H1 (cell line): ENCODE measurements at regions not wholly inside any gene's neighbourhood (a gene's known extent, or its start where the extent isn't known, plus 50 kb on each side); places are given as distances from the start of the nearest gene placed in this dataset.

Source experiments
- BACH1 ChIP-seq: IDR thresholded peaks from 2 replicates; pipeline ENCODE4 v1.6.1; 2012; ENCODE audit warnings: low read length, improper control_type of control experiment
- HDAC6 ChIP-seq: IDR thresholded peaks from one replicate; pipeline ENCODE4 v1.7.1; 2012; ENCODE audit warnings: low read depth, mild to moderate bottlenecking, inconsistent platforms, low read length, moderate library complexity
- KDM1A ChIP-seq: fragments of 200-600, 300-600 bp; sonication (generic); IDR thresholded peaks from 2 replicates; pipeline ENCODE4 v1.7.1; 2016; ENCODE audit warnings: mild to moderate bottlenecking, low read length, borderline replicate concordance
- RBBP5 ChIP-seq: IDR thresholded peaks from 2 replicates; pipeline ENCODE4 v1.7.1; 2012; ENCODE audit warnings: low read depth, mild to moderate bottlenecking, inconsistent platforms, low read length, moderate library complexity, borderline replicate concordance
- TAF7 ChIP-seq: optimal IDR thresholded peaks from 2 replicates; pipeline ENCODE3; 2011; ENCODE audit warnings: low read depth, mild to moderate bottlenecking, inconsistent platforms, low read length, moderate library complexity, borderline replicate concordance
- TF ChIP-seq, protein P1 (sequence below): IDR thresholded peaks from 2 replicates; pipeline ENCODE4 v1.6.1; 2012; ENCODE audit warnings: inconsistent platforms

DNA sequence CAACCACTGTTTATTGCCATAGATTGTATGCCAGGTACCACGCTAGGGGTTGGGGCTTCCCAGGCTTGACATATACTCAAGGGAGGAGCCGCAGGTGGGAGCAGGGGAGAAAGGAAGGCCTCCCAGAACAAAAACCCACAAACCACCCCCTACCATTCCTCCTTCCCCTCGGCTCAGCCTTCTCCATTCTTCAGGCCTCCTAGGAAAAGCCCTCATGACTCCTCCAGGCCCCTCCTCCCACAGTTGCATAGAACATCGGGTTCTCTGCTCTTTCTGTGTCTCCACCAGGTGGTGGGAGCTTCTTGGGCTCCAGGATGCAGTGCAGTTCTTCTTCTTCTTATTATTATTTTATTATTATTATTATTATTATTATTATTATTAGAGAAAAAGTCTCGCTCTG, 80.3 kb downstream of the ZFP36L2 start (continued):
- TF ChIP-seq BACH1 (no peak), KDM1A (no peak), RBBP5 (no peak), TAF7 (no peak), HDAC6 (no peak)
- TF ChIP-seq, protein P1, sequence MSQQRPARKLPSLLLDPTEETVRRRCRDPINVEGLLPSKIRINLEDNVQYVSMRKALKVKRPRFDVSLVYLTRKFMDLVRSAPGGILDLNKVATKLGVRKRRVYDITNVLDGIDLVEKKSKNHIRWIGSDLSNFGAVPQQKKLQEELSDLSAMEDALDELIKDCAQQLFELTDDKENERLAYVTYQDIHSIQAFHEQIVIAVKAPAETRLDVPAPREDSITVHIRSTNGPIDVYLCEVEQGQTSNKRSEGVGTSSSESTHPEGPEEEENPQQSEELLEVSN, result no peak
- TF ChIP-seq, all 59 proteins: peak for 0
